ENCODE measurements at regions not wholly inside any gene's neighbourhood (a gene's known extent, or its start where the extent isn't known, plus 50 kb on each side); places are given as distances from the start of the nearest gene placed in this dataset.

- H3K79me2 ChIP-seq (ENCODE audit: low read length): no peaks in the 10 kb centered on the region
Observed at GRCh38 chr9:91086657-91087461, 274.9 kb downstream of the AUH start.

GRCh38 chr9:91087462-91087759 is 274.3 kb downstream of the AUH start:
- no TSS peak for BruUV-seq (replicated peaks)
- intact Hi-C loops (cut with micrococcal nuclease): loop anchor here (5.0 to 10.0 kb wide), 3 partner anchors 105 to 260 kb away; no protein-coding TSS in a partner anchor
- CTCF ChIA-PET: no interaction called here

More at GRCh38 chr9:91086657-91087461, 274.9 kb downstream of the AUH start:
- intact Hi-C loops (cut with micrococcal nuclease): loop anchor here (5.0 to 10.0 kb wide), 3 partner anchors 105 to 260 kb away; no protein-coding TSS in a partner anchor
- CTCF ChIA-PET: no interaction called here
- BruUV-seq (replicated peaks): no TSS peak
- TF ChIP-seq EZH2phosphoT487 (IDR thresholded peaks at IDR 0.05; ENCODE audit: borderline replicate concordance, low read length): no peak
- TF ChIP-seq CTCF (conservative IDR thresholded peaks at IDR 0.05; ENCODE audit: low read depth, low read length): no peak
- no peaks in the 10 kb centered on the region for H3K9me3 ChIP-seq (ENCODE audit: low read length)
- no peaks in the 10 kb centered on the region for H3K4me1 ChIP-seq (ENCODE audit: insufficient read depth, low read length)
- ATAC-seq (no peak), DNase-seq (no peak)
- H3K27ac ChIP-seq (ENCODE audit: low read length): no peak overlapping the region
- POLR2A ChIA-PET (ENCODE audit: unreplicated experiment): no interaction called here
- no peaks in the 10 kb centered on the region for H3K27me3 ChIP-seq (ENCODE audit: low read length)
- no peaks in the 10 kb centered on the region; the same call in 1 of the 2 replicates for H3K36me3 ChIP-seq (ENCODE audit: low read depth, low read length)
- no peaks in the 10 kb centered on the region for H4K20me1 ChIP-seq (ENCODE audit: low read length)
- no peaks in the 10 kb centered on the region for H3F3A ChIP-seq (ENCODE audit: low read length, unreplicated experiment)
- no peak overlapping the region for H3K9ac ChIP-seq (ENCODE audit: low read length)
- H2AFZ ChIP-seq (ENCODE audit: low read length): no peak overlapping the region
- no peak overlapping the region for H3K4me2 ChIP-seq (ENCODE audit: low read length)
- no peak overlapping the region for H3K4me3 ChIP-seq (ENCODE audit: low read length)
- H3K9me2 ChIP-seq (replicated peaks; ENCODE audit: low read length): no peaks in the 10 kb centered on the region

More at GRCh38 chr9:91087462-91087759, 274.3 kb downstream of the AUH start:
- Histone ChIP-seq H3K79me2 (ENCODE audit: low read length) (no peaks in the 10 kb centered on the region), H3K4me3 (ENCODE audit: low read length) (no peak overlapping the region), H3F3A (ENCODE audit: low read length, unreplicated experiment) (no peaks in the 10 kb centered on the region), H4K20me1 (ENCODE audit: low read length) (no peaks in the 10 kb centered on the region), H3K27me3 (ENCODE audit: low read length) (no peaks in the 10 kb centered on the region), H3K4me2 (ENCODE audit: low read length) (no peak overlapping the region), H3K36me3 (ENCODE audit: low read depth, low read length) (no peaks in the 10 kb centered on the region; the same call in 1 of the 2 replicates), H3K9me3 (ENCODE audit: low read length) (no peaks in the 10 kb centered on the region), H3K4me1 (ENCODE audit: insufficient read depth, low read length) (no peaks in the 10 kb centered on the region), H3K9ac (ENCODE audit: low read length) (no peak overlapping the region), H3K27ac (ENCODE audit: low read length) (no peak overlapping the region), H3K9me2 (replicated peaks; ENCODE audit: low read length) (no peaks in the 10 kb centered on the region), H2AFZ (ENCODE audit: low read length) (no peak overlapping the region)
- POLR2A ChIA-PET (ENCODE audit: unreplicated experiment): no interaction called here
- DNase-seq (no peak), ATAC-seq (no peak)
- TF ChIP-seq EZH2phosphoT487 (IDR thresholded peaks at IDR 0.05; ENCODE audit: borderline replicate concordance, low read length) (no peak), CTCF (conservative IDR thresholded peaks at IDR 0.05; ENCODE audit: low read depth, low read length) (no peak), EZH2 (IDR thresholded peaks at IDR 0.05; ENCODE audit: low read length, unreplicated experiment) (no peak)

Data from PC-3 (cell line).